T-helper 2 cell (primary cell): ENCODE measurements at regions not wholly inside any gene's neighbourhood (a gene's known extent, or its start where the extent isn't known, plus 50 kb on each side); places are given as distances from the start of the nearest gene placed in this dataset.

ENCODE experiments used
- DNase-seq, 5 experiments: peaks; one replicate each; pipeline versions ENCODE4 v3.0.0 to v3.0.0-alpha.2; 2012 to 2022

DNA sequence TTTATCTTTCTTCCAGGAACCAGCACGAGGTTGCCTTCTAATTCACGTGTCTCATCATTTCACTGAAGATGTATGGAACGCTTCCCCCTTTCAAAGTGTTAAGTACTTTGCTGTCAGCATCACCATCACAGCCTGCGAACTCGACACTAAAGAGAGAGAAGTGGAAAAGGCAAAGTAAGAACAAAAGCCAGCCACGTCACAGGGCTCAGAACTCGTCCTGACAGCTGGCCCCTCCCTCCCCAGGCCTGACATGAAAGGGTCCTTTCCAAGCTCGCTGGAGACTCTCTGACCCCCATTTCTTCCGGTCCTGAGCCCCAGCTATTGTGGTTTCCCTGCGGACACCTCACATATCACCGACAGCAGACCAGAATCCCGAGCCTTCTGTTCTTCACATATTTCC is 177.8 kb upstream of the NTM start:
- no peak for DNase-seq

DNA sequence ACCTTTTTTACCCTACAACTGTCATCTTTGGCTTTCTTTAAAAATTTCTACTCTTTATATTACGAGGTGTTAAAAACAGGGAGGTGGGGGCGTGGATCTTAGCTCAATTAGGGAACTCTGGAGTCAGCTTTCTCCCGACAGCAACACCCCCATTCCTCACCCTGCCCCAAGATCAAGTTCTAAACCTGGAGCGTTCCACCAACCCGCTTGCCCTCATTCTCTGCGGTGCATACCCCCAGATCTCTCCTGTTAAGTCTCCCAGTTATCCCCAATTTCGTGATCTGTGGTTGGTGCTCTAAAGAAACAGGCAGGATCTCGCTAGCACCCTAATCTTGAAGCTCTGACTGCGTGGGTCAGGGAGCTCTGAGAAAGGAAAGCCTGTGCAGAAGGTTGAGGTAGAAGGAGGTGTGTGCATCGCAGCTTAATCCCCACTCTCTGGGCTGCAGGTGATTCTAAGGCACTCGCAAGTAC is 177.3 kb upstream of the NTM start:
- DNase-seq = no peak

DNA sequence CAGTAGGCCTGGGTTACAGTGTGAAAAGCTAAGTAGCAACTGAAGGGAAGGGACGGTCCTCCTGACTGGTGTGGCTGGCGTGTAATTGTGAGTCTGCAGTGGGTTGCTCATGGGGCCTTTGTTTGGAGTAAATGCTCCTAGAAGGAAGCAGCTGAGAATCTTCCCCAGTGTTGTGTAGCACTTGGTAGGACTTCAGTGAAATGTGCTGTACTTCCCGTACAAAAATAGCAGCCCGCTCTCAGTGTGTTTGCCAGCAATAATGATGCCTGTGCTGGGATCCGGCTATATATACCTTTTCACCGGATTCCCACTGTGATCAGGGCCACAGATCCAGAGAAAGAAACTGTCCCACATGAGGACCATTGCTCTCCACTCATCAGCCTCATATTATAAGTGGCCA is 175.7 kb upstream of the NTM start:
- no peak for DNase-seq

DNA sequence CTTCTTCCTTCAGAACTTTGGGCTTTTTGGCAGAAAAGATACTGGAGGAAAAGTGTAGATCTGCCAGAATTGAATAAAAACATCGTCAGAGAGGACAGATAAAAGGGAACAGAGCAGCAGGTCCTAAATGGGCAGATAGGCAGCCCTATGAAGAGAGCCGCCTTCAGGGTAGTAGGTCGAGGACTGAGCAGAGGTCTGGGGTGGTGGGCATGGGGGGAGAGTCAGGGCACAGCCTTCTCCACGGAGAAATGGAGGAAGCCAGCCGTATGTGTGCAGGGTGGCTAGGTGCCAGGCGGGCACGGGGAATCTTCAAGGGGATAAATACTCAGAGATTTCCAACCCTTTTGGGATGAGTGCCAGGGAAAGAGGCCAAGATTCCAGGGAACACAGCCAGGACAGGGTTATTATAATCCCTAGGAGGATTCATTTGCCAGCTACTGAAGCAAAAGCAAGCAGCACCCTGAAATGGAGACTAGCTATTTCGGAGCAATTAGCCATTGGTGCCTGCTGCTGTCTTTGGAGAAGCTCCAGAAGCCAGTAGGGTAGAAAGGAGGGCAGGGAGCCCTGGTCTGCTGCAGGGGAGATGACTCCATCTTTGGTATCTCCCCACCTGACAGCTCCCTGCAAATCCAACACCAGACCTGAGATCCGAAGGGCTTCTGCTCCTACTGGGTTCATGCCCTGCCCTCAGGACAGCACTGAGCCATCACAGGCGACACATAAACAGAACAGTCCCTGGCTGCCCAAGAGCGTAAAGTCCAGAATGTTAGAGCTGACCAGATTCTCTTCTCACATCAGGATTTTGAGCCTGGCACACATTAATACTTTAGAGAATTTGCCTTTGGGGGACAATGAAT is 174.5 kb upstream of the NTM start:
- DNase-seq = no peak

DNA sequence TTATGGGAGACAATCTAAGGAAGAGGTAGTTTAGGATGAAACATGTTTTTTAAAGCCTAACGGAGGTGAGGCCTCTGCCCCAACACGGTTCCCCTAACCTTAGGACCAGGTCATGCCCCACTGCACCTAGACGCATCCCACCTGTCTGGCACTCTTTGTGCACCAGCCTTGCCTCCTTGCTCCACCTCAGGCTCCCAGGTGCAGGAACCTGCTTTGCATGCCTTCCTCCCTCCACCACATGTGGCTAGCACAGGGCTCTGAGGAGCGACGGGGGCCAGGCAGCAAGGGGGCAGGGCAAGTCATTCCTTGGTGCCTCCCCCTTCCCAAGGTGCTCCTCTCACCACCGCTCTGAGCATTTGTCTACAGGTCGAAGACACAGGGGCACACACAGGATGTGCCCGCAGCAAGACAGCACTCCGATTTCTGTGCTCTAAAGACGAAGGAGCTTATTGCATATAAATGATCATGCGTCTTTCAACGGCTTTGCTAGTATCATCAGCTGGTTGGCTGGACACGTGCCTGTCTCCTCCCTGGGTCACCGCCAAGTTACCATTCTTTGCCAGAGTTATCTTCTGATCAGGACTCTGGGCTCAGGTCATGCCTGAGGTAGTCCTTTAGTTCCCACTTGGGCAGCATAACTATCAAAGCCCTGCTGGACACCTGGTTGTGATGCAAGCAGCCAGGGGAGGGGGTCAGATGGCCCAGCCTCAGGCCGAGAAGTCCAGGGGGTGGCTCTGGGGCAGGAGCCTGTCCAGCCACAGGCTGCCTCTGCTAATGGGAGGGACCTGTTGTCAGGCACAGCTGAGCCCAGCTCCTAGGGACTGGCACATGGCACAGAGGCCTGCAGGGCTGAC is 172.0 kb upstream of the NTM start:
- DNase-seq = no peak

DNA sequence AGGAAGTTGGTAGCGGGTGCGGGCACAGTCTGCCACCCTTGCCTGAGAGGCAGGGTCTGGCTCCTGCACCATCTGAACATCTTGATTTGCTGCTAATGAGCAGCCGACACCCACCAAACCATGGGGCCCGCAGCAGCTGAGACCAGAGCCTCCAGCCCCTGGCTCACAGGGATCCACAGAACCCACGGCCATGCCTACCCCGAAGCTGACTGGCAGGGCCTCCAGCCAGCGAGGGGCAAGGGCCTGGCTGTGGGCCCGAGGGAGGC is 171.5 kb upstream of the NTM start:
- no peak for DNase-seq

DNA sequence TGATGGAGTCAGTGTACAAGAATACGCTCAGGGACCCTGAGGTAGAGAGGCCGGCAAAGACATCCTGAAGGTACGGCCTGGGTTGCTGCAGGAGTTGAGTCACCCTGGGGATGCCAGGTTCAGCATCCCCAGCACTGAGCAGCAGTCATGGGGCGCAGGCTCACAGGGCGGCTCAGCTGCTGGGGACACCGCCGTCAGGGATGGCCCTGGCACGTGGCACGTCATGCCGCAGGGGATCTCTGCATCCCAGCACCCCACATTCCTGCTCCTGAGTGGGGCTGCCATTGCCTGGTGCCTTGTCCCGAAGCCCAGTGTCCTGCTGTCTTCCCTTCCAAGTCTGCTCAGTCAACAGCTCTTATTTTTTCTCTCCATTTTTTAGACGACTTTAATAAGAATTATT is 168.7 kb upstream of the NTM start:
- no peak for DNase-seq

DNA sequence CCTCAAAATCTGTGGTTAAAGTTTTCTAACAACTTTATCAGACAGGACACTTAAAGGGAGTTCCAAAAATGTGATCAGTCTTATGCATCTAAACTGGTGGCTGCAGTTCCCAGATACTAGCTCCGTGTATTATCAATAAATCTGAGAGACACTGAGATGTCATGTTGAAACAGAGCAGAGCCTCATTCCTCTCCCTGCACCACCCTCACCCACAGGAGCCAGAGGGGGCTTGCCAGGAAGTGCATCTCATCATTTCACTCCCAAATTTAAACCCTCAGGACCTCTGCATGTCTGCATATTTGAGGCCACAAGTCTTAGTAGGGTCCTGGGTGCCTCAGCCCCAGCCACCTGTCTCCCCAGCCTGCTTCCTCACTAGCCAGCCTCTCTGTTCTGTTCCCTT is 167.4 kb upstream of the NTM start:
- no peak for DNase-seq

DNA sequence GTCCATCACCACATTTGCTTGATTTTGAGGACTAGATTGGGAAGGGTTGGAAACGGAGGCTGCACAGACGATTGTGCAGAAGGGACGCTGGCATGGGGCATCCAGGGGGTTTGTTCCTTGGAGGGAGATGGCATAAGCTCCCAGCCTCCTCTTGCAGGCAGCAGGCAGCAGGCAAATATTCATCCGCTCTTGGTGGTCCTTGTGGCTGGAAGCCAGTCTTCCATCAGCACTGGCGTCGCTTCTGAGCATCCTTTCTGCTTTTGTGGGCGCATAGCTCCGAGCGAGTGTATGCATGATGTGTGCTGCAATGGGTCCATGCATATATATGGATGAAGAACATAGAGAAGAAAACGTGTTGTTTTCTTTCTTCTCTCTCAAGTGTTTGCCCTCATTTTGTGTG is 166.1 kb upstream of the NTM start:
- DNase-seq = no peak

DNA sequence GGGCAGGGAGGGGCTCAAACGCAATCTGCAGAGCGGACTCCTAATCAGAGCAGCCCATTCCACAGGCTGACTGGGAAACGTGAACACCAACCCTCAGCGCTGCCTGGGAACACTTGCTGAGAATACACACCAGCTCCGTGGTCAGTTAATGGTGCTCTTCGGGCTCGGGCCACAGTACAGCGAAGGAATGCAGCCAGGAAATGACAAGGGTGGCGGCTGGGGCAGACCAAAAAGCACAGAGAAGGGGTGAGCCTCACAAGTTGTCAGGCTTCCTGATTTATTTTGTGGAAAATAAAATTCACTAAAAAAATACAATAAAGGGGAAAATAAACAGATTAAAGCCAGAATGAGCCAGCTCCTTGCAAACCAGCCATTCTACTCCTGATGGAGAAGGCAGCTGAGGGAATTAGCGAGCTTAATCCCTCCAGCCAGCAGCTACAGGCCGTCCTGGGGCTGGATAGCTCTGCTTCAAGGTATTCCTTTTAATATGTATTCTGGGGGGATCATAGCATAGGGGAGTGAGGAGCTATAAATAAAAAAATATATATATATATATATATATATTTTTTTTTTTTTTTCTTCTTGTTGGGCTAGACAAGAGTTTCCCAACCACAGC is 165.5 kb upstream of the NTM start:
- DNase-seq = no peak

DNA sequence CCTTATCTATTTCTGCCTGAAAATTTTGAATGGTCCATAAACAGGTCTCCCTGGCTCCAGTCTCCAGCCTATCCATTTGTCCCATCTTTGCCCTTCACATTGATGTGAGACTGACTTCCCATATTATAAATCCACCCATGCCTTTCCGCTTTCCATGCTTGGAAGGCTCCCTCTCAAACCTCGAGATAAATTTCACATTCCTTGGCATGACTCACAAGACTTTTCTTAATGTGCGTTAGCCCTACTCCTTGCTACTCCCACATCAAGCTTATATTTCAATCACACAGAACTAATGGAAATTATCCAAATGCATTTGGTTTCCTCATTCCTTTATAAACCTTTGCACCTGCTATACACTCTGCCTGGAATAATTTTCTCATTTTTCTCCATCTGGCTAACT is 163.7 kb upstream of the NTM start:
- DNase-seq = no peak

DNA sequence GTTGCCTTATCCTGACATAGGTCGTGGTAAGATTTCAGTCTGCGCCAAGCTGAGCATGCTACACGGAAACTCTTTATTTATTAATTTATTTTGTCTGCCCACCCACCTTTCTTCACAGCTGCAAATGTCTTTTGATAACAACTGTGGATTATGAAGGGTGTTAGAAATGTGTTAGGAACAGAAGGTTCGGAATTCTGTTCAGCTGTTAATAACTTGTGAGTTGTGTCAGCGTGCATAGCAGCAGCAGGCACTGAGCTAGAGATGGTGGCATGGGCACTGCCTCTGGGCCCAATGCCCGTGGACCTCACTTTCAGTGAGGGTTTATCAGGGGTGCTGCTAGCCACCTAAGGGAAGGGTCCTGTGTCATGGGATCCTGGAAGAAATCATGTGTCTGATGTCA is 162.5 kb upstream of the NTM start:
- DNase-seq = no peak

DNA sequence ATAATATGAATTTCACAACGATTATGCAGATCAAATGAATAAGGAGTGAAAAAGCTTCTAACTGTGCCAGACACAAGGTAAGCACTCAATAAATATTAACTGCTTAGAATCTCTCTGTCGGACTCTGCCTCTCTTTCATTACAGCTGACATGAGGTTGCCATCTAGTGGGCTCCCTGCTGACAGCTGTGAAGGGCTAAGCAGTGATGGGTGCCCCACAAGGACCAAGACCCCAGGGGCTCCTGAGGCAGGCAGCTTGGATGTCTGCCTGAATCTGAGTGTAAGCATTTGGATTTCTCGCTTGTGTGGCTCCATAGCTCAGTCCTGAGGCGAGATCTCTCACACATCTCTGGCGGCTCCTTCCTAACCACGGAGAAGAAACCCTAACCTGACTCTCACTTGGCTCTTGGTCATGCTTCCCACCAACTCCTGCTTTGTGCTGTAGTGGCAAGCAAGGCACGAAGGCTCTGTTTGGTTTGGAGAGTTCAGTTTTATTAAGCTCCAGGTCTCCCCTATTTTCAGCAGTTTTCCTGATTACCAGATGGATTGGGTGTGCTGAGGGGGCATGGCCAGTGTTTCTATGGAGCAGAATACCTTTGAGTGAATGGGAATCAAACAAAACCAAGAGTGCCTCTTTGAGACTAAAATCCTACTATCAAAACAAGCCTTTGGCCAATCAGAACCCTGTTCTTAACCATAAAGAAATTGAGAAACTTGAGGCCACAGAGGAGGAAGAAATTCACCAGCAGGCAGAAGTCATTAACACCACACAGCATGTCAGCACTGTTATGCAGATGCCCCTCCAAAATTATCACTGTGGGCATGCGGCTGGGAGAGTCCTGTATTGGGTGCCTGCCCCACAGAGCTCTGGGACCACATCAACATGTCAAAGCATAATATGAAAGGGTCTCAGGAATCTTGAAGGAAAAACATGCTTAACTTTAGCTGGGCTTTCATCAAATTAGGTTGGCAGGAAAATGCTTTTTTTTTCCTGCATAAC is 152.8 kb upstream of the NTM start:
- DNase-seq = no peak

DNA sequence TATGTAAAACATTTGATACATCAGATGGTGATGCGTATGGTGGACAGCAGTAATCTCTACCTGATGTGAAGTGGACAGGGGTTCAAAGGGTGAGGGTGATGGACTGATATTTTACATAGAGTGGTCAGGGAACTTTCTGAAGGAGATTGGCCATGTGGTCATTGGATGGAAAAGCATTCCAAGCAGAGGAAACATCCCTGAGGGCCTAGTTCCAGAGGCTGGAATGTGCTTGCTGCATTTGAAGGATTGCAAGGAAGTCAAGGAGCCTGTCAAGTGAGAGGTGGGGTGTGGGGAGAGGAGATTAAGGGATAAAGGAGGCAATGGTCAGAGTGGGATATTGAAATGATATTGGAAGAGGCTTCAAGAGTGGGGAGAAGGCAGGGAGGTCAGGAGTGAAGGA is 151.9 kb upstream of the NTM start:
- DNase-seq = no peak

DNA sequence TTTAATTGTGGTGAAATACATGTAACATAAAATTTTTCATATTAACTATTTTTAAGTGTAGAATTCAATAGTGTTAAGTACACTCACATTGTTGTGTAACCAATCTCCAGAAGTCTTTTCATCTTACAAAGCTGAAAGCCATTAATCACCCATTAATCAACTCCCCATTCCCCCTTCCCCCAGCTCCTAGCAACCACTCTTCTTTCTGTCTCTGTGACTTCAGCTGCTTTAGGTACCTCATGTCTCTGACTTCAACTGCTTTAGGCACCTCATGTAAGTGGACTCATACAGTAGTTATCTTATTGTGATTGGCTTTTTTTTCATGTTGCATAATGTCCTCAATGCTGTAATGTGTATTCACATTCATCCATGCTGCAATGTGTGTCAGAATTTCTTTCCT is 150.8 kb upstream of the NTM start:
- no peak for DNase-seq

DNA sequence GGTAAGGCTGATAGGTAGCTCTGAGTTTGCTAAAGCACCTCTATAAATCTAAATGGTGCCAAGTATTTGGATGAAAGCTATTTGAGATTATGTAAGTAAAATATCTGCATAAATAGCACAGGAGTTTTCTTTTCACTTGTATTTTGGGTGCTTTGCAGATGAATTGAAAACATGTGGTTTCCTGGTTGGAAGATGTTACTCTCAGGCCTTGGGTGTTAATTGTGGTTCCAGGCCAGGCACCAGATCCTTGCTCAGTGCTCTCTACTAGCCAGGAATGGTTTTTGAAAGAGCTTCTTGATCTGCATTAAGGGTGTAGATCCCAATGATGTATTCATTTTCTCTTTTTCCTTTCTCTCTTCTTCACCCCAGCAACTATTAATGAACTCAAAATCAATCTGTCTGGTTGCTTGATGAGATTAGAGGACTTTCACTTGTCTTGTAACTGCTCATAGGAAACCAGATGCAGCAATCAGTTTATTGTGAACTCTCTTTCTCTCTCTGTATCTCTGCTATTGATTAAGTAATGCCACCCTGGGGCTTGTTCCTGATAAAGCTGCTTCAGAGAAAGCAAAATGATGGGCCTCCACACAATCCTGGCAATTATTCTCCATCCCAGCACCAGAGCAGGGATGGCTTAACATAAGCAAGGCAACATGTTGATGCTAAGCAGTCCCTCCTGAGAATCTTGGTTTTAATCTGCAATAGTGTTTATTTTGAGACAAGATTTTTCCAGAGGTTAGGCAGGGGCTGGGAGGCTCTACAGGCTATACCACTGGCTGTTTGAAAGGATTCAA is 147.0 kb upstream of the NTM start:
- DNase-seq = no peak

DNA sequence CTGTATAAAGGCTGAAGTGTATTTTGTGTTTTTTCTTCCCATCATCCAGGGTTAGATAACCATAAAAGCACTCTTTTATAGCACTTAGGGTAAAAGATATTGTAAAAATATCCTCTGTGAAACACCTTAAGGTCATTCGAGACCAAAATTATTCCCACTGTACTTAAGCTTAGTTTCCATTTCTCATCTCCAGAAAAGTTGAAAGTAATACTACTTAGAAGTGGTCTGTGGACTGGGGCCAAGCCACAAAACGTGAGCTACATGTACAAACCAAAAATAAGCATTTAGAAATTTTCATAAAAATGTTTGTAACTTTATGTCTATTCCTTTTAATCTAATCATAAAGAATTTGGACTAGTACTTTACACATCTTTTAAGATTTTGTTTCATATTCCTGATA is 142.0 kb upstream of the NTM start:
- no peak for DNase-seq

DNA sequence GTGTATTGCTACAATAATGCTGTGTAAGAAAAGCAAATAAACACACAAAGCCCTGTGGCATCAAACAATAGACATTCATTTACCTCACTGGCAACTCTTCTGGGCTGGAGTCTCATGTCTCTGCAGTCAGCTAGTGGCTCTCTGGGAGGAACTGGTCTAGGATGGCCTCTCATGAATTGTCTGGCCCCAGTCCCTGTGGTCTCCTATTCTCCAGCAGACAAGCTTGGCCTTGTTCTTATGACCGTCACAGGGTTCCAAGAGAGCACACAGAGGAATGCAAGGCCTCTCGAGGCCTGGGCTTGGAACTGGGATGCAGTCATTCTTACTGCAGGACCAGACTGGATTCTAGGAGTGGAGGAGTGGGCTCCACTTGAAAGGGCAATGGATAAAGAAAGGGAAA is 141.2 kb upstream of the NTM start:
- DNase-seq = no peak

DNA sequence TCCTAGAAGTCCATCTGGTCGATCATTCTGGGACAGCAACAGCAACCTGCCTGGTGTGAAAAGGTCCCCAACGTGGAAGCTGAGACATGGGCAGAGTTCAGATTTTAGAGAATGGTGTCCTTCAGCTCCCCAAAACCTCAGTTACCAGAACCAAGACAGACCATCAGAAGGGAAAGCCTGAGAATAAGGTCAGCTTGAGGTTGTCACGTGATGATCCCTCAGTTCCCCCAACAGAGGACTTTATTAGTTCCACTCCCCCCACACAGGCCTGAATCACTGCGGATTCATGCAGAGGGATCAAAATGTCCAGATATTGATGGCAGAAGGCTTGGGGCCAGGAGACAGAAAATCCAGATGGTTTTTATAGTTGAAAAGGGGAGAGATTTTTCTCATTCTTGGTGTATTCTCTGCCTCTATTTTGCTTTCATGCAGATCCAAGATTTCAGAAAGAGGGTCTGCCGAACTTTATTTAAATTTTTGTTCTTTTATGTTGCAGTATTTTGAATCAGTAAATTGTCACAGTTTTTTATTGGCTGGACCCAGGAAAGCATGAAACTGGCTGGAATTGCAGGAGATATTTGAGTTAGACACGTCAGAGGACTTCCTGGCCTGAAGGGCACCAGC is 139.0 kb upstream of the NTM start:
- no peak for DNase-seq

DNA sequence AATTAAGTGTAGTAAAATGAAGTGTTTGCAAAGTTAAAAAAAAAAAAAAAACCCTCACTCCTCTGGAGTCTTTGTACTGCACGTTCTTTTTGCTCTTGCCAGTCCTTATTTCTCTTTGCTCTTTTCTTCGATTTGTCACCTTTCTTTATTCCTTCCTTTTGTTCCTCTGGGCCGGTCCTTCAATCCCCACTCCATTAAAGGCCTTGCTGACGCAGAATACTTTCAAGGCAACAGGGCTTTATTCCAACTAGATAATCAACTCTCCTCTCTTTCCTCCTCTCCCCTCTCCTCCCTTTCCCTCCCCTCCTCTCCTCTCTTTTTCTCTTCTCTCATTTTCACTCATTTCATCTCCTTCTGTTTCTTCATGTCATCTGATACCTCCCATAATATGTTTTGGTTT is 138.2 kb upstream of the NTM start:
- no peak for DNase-seq

DNA sequence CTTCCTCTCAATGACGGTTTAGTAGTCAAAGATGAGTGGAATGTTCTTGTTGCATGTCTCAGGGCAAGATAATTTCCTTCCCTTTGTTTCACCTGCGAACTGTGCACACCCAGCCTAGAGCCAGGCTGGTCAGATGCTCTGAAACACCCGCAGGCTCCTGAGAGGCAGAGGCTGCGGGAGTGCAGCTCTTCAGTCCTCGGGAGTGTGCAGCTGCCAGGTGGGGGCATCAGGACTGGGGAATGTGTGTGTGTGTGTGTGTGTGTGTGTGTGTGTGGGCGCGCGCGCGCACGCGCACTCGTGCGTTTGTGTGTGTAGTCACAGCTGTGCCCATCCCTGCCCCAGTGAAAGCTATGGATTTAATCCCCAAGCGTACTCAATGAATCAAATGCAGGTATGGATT is 136.2 kb upstream of the NTM start:
- no peak for DNase-seq
